HG02623 (cell line): ENCODE measurements at regions not wholly inside any gene's neighbourhood (a gene's known extent, or its start where the extent isn't known, plus 50 kb on each side); places are given as distances from the start of the nearest gene placed in this dataset.
"Not testable (repeated sequence)": the region's sequence is repeated elsewhere in the genome, so short reads cannot be mapped to it uniquely, and the experiment has no call there.

Source experiments
- ATAC-seq: cut with Tn5 transposase; IDR thresholded peaks from one replicate; pipeline ENCODE4 v1.9.1; 2021; ENCODE audit warnings: moderate library complexity; ENCODE audit not compliant: unreplicated experiment

DNA sequence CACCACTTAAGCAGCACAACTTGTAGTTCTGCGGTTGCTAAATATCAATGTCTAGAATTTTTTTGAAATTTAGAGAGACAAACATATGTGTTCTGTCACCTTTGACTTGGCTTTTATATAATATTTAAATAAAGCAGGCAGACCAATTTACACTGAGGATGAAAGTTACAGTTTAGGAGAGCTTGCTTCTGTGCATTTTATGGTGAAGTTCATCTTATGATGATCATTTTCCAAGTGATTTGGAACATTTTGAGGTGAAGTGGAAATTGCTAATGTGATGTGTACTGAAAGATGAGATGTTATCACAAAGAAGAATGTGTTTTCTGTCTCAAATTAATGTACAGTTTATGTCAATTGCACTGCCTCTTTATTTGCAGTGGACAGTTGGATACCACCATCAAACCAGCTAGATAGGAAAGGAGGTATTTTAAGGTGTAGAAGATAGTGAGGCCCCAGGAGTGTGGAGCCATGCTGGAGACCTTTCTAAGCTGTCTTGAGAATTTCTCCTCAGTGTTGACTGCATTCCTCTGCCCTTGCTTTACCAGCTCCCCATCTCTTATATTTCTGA is 461.9 kb downstream of the UTRN start:
- no peak for ATAC-seq

DNA sequence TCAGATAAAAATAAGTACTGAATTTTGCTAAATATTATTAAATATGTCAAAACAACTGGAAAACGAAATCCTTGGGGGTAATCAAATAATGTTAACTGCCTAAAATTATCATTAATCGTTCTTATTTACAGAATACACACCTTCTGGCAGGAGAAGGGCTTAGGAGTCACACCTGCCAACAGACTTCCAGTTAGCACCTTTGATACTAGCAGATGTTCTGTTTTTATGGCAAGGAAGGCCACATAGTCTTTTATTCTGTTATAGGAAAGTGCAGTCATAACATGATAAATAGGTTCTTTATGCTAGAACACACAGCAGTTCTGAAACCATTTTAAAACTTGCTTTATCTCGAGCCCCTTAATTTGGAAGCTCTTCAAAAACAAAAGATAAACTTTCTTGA is 464.1 kb downstream of the UTRN start:
- ATAC-seq, result no peak

DNA sequence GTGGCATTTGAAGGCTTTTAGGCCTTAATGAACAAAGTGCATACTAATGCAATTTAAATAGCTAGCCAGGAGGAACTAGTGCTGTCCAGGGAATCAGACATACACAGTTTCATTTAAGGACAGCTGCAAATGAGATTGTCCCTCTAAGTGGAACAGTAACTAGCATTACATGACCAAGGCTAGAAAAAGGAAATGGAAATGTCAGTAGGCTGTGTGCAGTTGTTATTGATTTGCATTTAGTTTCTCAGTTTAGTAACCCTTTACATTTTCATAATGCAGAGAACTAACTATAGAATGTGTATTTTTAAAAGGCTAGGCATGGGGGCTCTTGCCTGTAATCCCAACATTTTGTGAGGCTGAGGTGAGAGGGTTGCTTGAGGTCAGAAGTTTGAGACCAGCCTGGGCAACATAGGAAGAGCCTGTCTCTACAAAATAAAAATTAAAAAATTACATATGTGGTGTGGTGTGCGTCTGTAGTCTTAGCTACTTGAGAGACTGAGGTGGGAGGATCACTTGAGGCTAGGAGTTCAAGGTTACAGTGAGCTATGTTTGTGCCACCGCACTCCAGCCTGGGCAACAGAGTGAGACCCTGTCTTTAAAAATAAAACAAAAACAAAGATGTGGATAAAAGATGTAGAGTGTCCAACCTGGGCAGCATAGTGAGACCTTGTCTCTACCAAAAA is 468.0 kb downstream of the UTRN start:
- peak; percentile 95 for ATAC-seq

DNA sequence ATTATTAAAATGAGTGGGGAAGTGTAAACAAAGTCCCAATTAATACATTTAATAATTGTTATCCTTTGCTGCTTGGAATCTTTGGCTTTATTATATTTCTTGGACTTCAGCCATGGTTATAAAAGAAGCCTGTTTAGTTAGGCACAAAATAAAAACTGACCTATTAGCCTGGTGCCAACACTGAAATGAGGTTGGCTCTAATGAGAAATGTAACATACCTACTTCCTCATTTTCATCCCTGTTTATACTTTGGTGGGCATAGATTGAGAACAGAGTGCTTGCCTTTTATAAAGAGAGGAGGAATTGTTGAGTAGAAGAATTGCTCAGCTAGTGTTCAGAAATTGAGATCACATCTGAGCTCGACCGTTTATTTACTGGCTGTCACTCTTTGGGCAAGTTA is 471.3 kb downstream of the UTRN start:
- ATAC-seq, result no peak

DNA sequence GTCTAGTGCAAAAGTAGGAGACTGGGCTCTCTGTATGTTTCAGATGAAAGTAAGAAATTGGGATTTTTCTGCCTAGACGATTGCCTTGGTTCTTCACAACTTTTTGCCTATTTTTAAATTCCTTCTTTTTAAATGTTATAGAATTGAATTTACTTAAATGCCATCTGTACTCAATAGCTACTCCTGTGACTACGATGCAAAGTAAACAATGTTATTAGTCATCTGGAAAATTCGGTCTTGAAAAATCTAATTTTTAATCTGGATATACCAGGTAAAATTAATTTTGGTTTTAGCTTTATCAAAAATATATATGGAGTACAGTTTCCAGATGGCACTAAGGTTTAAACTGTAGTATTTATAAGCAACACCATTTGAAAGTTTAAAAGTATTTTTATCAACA is 472.2 kb downstream of the UTRN start:
- no peak for ATAC-seq

DNA sequence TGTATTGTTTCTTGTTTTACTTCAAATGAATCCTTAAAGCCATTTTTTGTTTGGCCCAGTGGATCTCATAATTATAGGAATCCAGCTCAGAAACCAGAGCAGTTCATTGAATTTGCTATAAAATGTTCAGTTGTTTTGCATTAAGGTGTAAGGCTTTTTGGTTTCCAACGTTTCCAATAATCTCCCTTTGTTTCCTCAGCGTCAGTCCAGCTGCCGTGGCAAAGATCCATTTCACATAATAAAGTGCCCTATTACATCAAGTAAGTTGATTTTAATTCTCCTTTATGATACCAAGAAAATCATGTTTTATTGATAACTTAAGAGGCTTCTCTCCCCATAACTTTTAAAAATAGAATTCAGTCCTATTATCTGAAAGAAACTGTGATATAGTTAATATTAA is 472.6 kb downstream of the UTRN start:
- ATAC-seq, result no peak

DNA sequence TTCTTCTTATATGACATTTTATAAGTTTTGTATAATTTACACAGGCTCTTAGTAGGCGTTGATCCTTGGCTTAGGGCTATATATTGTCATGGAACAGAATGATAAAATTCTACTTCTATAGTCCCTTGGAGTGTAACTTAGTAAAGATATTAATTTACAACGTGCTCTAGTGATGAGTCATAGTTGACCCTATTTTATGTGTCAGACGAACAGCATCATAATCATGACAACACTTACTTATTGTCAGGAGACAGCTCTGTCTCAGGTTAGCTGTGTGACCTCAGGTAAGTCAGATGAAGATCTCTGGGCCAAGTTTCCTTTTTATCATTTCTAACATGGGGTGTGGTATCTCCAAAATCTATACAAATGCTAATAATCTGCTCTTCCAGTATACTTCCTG is 473.5 kb downstream of the UTRN start:
- peak; percentile 55 for ATAC-seq

DNA sequence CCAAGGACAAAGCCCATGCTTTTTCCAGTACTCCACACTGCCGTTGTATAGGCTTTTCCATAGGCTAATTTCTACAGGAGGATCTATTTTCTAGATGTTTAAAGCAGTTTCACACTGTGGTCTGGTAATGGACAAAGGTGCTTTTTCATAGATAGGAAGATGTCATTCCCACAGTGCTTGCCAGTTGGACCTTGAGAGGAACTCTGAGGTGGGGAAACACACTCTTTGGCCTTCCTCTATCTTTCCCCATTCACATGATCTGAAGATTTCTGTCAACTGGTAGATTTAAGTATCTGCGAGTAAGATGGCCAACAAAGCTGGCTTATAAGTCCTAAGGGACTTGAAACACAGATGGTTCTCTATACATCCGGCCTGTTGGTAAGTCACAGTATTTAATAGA is 477.3 kb downstream of the UTRN start:
- no peak for ATAC-seq

DNA sequence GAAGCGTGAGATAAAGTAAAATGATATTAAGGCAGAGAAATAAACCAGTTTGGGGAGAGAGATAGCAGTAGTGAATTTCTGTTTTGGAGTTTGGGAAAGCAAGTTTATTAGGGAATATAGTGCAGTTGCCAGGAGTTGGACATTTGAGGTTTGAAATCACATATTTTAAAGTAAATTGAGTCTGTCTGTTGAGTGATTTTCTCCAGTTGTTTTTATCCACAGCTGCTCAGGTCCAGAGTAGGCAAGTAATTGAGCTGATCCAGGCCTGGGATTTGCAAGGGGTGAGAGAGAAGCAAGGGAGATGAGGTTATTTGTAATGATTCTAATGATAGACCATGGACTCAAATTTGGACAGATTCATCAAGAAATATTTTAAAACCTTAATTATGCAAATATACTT is 481.9 kb downstream of the UTRN start:
- no peak for ATAC-seq

DNA sequence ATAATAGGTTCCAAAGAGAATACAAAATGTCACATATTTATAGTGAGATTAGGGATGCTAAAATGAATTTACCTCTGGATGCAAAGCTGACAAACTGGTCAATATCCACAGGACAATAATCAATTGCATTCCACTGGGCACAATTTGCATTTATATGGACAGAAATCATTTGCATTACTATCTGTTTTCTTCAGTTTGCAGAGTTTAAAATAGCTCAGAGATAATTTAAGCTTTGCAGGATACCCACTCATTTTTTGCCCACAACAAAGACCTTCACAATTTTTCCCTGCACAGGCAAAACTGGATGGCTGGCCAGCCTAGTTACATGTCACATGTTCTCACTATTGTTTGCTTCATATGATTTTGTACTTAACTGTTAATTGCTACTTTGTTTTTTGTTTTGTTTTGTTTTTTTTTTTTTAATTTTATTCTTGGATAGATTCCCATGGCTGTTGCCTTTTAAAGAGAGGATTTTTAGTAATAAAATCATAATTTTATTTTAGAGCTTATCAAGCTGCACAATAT is 483.5 kb downstream of the UTRN start:
- ATAC-seq, result no peak

DNA sequence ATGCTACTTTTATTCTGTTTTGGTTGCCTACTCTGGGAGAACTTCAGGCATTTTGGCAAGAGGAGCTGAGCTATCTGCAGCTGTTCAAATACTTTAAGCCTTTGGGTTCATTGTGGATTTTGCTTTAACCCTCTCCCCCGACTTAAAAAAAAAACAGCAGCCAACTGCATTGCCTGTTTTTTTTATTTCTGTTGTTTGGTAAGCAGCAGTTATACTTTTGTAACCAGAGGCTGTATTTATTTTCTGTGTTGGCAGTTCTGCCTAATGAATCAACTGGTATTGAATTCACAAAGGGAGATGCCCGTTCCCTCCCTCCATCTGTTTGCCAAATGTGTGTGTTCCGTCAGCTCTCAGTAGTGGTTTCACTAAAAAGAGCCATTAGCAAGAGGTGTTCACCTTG is 484.0 kb downstream of the UTRN start:
- no peak for ATAC-seq

DNA sequence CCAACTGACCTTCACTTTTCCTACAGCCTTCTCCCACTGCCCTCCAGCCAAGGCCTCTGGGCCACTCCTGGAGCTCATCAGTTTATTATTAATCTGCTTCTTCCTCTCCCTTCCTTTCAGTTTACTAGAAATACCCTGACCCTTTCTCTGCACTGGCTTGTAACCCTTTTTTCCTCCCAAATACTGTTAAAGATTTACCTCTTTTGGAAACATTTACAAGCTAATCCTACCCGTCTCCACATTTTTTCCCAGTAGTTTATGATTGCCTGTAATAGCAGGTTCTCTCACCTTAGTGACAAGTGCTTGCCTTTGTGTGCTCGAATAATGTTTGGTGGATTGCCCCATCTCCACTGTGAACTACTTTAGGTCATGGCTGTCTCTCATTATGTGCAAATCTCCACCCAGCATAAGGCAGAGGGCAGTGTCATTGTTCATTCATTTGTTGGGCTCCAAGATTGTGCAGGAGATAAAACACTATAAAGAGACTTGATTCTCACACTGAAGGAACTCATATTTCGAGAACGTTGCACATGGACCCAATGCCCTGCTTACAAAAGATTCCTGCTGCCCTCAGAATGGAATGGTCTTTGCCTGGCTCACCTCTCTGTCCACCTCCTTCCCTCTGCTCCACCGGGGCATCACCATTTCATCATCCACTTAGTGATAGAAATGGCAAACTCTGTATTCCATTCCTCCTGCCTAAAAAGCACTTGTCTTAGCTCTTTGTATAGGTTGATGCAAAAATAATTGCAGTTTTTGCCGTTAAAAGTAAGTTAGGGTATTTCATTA is 491.1 kb downstream of the UTRN start:
- ATAC-seq, result no peak

DNA sequence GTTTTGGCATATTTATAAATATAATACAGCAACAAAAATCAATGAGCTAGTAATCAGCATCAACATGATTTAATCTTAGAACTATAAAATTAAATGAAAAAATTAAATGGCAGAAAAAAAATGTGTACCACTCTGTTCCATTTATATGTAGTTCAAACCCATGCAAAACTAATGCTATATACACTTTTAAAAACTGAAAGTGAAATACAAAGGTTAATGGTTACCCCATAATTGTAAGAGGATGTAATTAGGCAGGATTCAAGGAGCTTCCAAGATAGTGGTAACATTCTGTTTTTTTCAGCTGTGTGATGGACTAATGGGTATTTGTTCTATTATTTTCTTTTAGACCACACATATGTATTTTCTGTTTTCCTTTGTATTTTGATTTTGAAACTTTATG is 492.1 kb downstream of the UTRN start:
- no peak for ATAC-seq

DNA sequence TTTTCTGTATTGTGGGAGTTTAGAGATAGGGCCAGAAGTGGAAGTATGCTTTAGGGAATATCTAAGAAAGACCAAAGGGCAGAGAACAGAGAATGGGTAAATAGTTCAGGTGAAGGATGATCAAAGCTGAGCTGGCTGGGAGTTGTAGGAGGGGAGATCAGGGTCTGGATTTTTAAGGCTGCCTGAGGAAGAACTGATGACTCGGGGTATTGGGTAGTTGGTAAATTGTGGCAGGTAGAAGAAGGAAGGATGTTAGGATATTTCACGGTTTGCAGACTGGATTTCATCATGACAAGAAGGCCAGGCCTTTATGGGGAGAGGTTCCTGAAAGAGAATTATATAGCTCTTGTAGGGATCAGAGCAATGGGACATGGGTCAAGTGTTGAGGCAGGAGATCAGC is 492.9 kb downstream of the UTRN start:
- no peak for ATAC-seq

DNA sequence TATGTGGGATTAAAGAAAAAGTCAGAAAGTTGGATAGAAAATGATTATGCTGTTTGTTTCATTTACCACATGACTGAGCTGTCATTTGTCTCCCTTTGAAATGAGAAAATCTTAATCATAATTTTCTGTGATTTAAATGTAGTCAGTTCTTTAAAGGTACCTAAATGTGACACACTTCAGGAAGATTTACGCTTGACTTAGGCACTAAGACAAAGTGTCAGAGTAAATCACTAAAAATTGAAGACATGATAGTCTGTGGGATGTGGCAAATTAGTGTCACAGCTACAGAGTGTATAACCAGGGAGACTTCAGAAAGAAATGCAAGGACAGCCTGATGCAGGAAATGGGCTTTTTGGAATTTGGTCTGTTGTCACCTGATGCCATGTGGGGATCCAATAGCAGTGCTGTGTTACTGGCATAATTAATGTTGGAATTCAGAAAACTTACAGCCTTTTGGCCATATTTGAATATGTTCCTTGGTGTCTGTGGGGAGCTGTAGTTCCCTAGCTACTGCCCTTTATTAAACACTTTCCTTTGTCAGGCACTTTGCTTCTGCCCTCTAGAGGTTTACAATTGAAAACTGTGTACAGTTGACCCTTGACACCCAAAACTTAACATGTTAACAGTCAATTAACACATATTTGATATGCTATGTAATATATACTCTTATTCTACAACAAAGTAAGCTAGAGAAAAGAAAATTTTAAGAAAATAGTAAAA is 493.8 kb downstream of the UTRN start:
- no peak for ATAC-seq

DNA sequence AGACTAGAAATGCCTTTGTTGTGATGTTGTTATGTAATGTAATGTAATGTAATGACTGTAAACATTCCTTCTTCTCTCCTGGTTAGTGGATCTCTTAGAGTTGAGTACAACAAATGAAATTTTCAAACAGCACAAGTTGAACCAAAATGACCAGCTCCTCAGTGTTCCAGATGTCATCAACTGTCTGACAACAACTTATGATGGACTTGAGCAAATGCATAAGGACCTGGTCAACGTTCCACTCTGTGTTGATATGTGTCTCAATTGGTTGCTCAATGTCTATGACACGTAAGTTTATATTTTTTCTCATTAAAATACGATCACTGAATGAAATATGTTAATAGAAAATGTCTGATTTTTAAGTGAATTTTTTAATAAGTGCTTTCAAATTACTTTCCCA is 496.7 kb downstream of the UTRN start:
- ATAC-seq, result no peak

DNA sequence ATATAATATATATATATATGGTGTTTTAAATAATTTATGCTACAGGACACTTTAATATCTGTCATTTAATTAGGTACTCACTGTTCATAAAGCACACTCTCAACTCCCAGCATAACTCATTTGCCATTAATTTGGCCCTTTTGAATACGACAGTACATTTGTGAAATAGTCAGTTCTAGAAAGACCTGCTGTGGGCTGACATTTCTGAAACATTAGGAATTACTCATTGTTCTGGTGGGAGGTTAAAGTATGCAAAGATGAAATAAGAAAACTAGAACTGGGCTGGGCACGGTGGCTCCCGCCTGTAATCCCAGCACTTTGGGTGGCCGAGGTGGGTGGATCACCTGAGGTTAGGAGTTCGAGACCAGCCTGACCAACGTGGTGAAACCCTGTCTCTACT is 497.5 kb downstream of the UTRN start:
- no peak for ATAC-seq

DNA sequence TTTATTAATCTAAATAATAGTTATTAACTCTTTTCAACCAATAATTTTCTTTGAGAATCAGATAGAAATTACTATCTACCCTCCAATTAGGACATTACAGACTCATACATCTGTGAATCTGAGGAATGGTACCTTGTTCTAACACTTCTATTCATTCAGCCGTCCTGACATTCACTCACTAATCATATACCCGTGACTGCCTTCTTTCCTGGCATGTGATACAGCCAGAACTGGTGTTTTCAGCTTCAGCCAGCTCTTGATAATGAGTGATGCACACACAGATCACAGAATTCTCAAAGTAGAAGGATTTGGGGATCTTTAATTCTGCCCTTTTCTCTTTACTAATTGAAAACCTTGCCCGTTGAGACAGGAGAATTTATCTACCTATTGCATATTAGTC is 499.9 kb downstream of the UTRN start:
- no peak for ATAC-seq

DNA sequence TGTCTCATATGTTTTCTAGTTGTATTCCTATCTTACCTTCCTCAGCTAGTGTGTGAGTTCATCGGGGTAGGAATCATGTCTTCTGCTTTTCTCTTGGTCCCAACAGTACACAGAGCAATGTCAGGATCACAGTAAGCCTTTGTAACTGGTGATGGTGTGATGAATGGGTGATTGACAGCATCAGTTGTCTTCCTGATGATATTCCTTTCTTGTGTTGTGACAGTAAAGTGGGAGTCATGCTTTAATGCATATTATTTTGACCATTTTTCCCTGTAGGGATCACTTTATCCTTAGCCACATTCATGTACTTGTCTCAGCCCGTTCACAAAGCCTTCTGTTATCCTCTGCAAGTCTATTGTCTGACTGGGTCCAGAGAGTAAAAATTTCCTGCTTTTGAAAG is 501.7 kb downstream of the UTRN start:
- ATAC-seq, result no peak

DNA sequence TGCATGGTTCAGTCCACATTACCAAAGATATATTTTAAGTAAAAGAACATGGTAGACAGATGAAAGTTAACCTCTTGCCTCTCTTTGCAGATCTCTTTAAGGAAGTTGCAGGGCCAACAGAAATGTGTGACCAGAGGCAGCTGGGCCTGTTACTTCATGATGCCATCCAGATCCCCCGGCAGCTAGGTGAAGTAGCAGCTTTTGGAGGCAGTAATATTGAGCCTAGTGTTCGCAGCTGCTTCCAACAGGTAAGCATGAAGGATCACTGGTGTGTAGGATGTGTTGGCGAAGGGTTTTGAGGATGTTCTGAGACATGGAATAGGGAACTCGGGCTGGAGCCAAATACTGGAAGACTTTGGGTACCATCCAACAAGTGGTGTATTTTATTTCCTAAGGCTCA is 508.6 kb downstream of the UTRN start:
- no peak for ATAC-seq

DNA sequence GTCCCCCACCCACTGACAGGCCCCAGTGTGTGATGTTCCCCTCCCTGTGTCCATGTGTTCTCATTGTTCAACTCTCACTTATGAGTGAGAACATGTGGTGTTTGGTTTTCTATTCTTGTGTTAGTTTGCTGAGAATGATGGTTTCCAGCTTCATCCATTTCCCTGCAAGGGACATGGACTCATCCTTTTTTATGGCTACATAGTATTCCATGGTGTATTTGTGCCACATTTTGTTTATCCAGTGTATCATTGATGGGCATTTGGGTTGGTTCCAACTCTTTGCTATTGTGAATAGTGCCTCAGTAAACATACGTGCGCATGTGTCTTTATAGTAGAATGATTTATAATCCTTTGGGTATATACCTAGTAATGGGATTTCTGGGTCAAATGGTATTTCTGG is 509.9 kb downstream of the UTRN start:
- ATAC-seq, result not testable (repeated sequence)

DNA sequence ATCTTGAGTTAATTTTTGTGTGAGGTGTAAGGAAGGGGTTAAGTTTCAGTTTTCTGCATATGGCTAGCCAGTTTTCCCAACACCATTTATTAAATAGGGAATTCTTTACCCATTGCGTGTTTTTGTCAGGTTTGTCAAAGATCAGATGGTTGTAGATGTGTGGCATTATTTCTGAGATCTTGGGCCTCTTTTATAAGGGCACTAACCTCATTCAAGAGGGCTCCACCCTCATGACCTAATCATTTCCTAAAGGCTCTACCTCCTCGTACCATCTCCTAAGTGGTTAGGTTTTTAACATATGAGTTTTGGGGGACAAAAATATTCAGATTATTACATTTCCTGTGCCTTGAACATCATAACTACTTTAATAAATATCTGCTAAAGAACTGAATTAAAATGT is 510.9 kb downstream of the UTRN start:
- no peak for ATAC-seq
